HG02938 (cell line): ENCODE measurements at regions not wholly inside any gene's neighbourhood (a gene's known extent, or its start where the extent isn't known, plus 50 kb on each side); places are given as distances from the start of the nearest gene placed in this dataset.
"Not testable (repeated sequence)": the region's sequence is repeated elsewhere in the genome, so short reads cannot be mapped to it uniquely, and the experiment has no call there.

Source experiments
- ATAC-seq: cut with Tn5 transposase; IDR thresholded peaks from one replicate; pipeline ENCODE4 v1.9.1; 2021; ENCODE audit warnings: mild to moderate bottlenecking, moderate library complexity; ENCODE audit not compliant: unreplicated experiment

DNA sequence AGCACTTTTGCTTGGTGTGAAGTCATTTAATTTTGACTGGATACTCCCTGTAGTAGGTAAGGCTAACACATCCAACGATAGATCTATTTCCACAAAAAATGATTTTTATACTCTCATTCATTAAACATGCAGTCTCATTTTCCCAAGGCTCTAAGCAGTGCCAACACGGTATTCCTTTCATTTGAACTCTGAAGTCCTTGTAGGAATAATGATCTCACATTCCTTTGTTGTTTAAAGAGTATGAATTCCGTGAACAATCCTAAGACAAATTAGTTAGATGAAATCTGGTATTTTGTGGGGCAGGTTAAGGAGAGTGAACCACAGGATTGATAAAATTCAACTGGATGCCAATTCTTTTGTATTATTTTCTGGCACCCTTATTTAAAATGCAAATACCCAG lies 66.6 kb downstream of the LACC1 start:
- no peak for ATAC-seq

GRCh38 chr13:43947897-43948458 lies 68.3 kb downstream of the LACC1 start:
- no peak for ATAC-seq

- ATAC-seq, result no peak
Observed at GRCh38 chr13:43953370-43953769, 73.7 kb downstream of the LACC1 start.

DNA sequence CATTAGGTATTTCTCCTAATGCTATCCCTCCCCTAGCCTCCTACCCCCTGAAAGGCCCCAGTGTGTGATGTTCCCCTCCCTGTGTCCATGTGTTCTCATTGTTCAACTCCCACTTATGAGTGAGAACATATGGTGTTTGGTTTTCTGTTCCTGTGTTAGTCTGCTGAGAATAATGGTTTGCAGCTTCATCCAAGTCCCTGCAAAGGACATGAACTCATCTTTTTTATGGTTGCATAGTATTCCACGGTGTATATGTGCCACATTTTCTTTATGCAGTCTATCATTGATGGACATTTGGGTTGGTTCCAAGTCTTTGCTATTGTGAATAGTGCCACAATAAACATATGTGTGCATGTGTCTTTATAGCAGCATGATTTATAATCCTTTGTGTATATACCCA lies 77.3 kb downstream of the LACC1 start:
- ATAC-seq, result not testable (repeated sequence)

DNA sequence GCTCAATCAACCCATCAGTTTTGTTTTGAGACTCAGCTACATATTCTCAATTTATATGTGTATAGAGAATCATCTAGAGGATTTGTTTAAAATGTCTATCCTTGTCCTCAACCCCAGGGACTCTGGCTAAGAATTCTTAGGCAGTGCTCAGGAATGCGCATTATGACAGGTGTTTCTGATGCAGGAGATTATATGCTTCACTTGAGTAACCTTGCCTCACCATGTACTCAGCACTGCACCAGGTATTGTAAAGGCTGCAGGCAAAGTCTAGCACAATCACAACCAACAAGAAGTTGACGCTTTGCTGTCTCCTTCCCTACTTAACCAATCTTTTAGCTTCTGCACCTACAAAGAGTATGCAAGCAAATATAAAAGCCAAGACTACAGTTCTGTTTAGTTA lies 79.6 kb downstream of the LACC1 start:
- no peak for ATAC-seq

DNA sequence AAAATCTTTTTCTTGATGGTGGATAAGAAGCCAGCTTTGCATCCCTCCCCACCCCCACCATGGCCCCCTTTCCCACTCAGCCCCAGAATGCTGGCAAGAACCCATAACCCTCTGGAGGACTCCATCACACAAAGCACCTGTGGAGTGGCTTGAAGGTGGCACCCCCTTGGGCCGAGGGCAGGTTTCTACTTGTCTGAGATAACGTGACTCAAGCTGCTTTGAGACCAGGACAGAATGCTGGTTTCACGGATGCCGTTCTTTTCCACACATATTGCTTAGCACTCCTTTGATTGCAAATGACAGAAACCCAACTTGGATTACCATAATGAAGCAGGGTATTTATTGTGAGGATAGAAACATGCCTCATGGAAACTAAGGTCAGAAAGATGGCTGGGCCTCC lies 82.2 kb downstream of the LACC1 start:
- no peak for ATAC-seq

DNA sequence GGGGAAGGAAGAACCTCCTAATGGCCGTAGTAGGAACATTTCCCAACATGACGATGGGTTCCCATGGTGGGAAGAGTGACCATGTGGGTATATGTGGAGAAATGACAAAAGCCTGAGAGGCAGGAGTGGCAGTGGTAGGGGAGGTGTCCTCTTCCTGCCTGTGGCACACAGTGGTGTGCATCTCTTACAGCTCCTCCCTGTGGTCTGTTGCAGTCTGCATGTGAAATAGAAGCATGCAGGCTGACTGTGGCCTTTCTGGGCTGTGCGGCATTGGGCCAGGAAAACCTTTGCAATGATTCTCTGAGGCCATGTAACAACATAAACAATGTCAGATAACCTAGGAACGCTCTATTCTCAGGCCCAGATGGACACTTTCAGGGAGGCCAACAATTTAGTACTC lies 84.0 kb downstream of the LACC1 start:
- no peak for ATAC-seq

DNA sequence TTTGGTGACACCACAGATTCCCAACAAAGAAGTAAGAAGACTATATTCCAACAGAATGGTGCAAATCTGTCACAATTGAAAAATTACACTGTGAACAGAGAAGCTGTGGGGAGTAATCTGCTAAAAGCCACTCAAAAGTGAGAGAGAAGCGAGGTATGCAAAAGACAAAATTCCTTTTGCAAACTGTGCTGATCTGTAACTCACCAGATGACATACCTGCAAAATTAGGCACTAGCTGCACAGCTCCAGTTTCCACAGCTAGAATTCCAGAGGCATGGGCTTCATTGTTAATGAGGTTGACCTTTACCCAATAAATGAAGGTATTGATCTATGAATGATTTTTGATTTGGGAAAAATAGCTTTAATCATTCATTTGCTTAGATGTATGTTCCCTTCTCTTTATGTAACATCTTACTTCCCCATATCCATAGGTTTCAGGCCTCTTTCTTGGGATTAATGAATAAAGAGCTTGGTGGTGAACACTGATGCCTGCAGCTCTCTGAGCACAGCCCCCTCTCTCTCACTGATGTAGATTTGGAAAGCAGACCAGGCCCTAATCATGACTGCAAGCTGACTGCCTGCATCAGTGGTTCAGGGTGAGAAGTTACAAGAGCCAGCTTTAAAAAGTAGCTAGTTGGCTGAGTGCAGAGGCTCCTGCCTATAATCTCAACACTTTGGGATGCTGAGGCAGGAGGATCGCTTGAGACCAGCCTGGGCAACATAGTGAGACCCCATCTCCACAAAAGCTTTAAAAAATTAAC lies 85.2 kb downstream of the LACC1 start:
- no peak for ATAC-seq

GRCh38 chr13:43965459-43965845 lies 85.7 kb downstream of the LACC1 start:
- no peak for ATAC-seq

- ATAC-seq, result not testable (repeated sequence)
Observed at GRCh38 chr13:43968251-43968942, 88.7 kb downstream of the LACC1 start.

- not testable (repeated sequence) for ATAC-seq
Observed at GRCh38 chr13:43968943-43969690, 89.4 kb downstream of the LACC1 start.

DNA sequence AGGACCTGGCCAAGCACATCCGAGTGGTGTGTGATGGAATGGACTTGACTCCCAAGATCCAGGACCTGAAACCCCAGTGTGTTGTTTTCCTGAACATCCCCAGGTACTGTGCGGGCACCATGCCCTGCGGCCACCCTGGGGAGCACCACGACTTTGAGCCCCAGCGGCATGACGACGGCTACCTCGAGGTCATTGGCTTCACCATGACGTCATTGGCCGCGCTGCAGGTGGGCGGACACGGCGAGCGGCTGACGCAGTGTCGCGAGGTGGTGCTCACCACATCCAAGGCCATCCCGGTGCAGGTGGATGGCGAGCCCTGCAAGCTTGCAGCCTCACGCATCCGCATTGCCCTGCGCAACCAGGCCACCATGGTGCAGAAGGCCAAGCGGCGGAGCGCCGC lies 90.2 kb downstream of the LACC1 start:
- ATAC-seq, result not testable (repeated sequence)

DNA sequence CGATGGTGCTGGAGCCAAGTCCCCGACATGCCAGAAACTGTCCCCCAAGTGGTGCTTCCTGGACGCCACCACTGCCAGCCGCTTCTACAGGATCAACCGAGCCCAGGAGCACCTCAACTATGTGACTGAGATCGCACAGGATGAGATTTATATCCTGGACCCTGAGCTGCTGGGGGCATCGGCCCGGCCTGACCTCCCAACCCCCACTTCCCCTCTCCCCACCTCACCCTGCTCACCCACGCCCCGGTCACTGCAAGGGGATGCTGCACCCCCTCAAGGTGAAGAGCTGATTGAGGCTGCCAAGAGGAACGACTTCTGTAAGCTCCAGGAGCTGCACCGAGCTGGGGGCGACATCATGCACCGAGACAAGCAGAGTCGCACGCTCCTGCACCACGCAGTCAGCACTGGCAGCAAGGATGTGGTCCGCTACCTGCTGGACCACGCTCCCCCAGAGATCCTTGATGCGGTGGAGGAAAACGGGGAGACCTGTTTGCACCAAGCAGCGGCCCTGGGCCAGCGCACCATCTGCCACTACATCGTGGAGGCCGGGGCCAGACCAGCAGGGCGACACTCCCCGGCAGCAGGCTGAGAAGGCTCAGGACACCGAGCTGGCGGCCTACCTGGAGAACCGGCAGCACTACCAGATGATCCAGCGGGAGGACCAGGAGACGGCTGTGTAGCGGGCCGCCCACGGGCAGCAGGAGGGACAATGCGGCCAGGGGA lies 91.0 kb downstream of the LACC1 start:
- ATAC-seq, result not testable (repeated sequence)

DNA sequence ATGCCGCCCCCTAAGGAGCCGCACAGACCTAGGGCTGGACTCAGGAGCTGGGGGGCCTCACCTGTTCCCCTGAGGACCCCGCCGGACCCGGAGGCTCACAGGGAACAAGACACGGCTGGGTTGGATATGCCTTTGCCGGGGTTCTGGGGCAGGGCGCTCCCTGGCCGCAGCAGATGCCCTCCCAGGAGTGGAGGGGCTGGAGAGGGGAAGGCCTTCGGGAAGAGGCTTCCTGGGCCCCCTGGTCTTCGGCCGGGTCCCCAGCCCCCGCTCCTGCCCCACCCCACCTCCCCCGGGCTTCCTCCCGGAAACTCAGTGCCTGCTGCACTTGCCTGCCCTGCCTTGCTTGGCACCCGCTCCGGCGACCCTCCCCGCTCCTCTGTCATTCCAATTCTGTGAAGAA lies 91.6 kb downstream of the LACC1 start:
- not testable (repeated sequence) for ATAC-seq

- no peak for ATAC-seq
Observed at GRCh38 chr13:43977911-43978310, 98.2 kb downstream of the LACC1 start.

GRCh38 chr13:43978688-43979087 lies 99.0 kb downstream of the LACC1 start:
- ATAC-seq, result no peak

- no peak for ATAC-seq
Observed at GRCh38 chr13:43979492-43979891, 99.8 kb downstream of the LACC1 start.

GRCh38 chr13:43980587-43980986 lies 100.9 kb downstream of the LACC1 start:
- ATAC-seq, result no peak

GRCh38 chr13:43981091-43981490 lies 101.4 kb downstream of the LACC1 start:
- no peak for ATAC-seq

DNA sequence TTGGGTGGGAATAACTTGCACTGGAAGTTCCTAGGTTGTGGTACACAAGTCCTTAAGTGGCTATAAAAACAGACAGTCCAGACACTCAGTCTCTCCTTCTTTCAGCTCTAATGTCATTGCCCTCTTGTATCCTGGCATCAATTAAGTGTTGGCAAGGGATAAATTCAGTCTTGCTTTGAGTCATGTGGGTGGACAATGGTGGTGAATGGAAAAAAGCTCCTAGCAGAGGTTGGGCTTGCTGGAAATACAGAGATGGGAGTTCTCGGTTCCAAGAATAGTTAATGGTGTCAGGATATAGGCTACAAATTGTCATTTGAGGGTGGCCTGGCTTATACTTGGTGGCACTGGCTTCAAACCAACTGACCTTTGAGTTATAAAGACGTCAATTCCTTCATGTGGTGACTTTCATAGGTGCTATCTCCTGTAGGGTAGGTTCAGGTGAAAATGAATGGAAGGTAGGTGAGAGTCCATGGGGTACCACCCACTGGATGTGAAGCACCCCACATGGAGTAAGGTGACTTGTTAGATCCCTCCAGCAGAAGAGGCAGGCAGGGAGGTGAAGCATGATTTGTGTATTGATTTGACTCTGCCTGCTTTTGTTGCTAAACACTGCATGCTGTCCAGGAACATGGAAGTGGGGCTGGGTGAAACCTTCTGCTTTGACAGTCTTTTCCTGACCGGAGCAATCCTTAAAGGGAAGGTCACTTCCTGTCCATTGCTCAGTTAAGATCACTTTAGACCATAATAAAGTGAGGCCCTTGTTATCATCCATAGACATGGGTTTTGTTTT lies 102.0 kb downstream of the LACC1 start:
- no peak for ATAC-seq
